Activated CD4-positive, alpha-beta T cell treated with anti-CD3 and anti-CD28 coated beads, Interleukin-2, Interleukin-6, amounts not matched to agents 100 ng/mL and 50 ng/mL, durations not matched to agents 16 hours and 8 hours (primary cell): ENCODE measurements at regions not wholly inside any gene's neighbourhood (a gene's known extent, or its start where the extent isn't known, plus 50 kb on each side); places are given as distances from the start of the nearest gene placed in this dataset.

ENCODE experiments used
- DNase-seq: peaks from one replicate; pipeline ENCODE4 v3.0.0-alpha.2; 2020

DNA sequence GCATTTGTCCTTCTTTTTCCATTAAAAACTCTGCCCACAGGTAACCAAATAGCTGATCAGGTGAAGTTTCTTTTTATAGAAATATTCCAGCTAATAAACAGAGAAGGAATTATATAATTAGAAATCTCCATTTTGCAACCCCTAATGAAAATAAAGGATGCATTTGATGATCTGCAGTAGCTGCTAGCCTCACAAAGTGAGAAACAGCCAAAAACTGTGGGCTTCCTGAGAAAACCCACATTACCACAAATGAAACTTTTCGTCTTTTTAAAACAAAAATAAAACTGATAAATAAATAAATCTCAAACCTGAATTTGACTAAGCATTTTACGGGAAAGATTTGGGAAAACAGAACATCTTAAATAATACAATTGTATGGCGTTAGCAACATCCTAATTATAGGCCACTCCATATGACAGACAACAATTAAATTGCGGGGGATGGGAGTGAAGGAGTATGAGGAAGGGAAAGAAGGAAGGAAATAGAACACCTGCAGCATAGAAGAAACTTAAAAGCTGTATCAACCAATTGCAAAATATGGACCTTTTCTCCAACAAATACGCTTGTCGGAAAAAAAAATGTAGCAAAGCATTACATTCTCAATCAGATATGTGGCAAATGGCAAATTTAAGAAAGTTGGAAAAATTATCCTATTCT lies 283.0 kb upstream of the ITGA1 start:
- DNase-seq: no peak

DNA sequence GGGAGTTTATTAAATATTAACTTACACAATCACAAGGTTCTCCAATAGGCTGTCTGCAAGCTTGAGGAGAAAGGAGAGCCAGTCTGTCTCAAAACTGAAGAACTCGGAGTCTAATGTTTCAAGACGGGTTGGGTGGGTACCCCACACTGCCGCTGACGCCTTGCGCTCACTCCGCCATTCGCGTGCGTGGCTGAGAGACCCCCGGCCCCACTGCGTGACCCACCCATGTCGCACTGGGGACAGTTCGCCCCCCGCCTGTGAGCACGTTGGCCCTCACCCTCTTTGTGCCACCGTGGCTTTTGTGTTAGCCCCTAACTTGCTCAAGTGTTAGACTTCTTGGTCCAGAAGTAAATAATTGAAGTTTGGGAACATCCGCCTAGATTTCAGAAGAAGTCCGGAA lies 270.0 kb upstream of the ITGA1 start:
- DNase-seq: no peak

DNA sequence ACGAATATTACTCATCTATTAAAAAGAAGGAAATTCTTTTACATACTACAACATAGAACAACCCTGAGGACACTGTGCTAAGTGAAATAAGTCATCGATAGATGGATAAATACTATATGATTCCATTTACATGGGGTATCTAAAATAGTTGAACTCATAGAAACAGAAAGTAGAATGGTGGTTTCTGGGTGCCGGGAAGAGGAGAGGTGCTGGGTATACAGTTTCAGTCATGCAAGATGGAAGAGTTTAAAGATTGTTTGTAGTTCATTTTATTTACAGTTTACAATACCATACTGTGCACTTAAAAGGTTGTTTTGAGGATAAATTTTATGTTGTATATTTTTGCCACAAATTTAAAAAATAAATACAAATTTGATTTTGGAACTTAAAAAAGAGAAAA lies 267.5 kb upstream of the ITGA1 start:
- no peak for DNase-seq

DNA sequence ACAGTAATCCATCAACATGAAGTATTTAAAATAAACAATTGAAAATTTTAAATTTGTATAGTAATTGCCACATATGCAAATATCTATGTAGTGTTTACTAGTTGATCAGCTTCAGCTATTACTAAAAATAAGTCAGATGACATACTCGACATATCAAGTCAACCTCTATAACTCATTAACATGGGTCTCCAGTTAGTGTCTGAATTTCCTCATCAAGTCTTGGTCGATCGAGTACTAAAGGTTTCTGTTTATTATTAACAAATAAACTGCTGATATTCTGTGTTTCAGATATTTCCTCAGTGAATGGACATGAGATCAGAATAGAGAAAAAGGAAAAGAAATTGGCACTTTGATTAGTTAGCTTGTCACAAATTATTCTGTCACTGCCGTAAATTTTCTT lies 266.5 kb upstream of the ITGA1 start:
- DNase-seq: no peak

DNA sequence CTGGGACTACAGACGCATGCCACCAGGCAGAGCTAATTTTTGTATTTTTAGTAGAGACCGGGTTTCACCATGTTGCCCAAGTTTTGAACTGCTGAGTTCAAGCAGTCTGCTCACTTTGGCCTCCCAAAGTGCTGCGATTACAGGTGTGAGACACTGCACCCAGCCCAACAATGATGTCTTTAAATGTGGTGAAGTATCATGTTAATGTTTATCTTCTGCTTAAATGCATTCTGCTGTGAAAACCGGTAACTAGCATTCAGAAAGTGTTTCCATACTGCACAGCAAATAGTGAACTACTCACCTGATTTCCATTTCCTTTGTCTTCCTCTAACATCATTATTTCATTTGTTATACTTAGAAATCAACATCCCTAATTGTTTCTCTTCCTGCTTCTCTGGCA lies 264.0 kb upstream of the ITGA1 start:
- DNase-seq: no peak

DNA sequence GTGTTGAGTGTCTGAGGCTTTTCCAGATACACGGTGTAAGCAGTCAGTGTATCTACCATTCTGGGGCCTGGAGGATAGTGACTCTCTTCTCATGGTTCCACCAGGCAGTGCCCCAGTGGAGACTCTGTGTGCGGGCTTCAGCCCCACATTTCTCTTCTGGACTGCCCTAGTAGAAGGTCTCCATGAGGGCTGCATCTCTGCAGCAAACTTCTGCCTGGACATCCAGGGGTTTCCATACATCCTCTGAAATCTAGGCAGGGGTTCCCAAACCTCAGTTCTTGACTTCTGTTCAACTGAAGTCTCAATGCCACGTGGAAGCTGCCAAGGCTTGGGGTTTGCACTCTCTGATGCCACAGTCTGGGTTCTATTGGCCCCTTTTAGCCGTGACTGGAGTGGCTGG lies 256.6 kb upstream of the ITGA1 start:
- DNase-seq: no peak

DNA sequence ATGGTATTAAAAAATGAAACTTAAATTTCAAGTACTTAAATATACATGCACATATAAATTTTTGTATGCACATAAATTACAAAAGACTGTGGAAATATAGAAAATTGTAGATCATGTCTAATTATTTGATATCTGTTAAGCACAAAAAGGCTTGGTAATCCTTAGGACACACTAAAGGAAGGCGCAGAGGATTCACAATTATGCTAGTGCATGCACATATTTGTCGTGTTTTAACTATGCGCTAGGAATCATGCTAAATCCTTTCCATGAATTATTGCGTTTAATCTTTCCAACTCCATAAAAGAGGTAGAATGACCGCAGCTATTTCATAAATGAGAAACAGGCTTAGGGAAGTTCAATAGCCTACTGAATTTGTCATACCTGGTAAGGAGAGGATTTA lies 244.1 kb upstream of the ITGA1 start:
- no peak for DNase-seq

DNA sequence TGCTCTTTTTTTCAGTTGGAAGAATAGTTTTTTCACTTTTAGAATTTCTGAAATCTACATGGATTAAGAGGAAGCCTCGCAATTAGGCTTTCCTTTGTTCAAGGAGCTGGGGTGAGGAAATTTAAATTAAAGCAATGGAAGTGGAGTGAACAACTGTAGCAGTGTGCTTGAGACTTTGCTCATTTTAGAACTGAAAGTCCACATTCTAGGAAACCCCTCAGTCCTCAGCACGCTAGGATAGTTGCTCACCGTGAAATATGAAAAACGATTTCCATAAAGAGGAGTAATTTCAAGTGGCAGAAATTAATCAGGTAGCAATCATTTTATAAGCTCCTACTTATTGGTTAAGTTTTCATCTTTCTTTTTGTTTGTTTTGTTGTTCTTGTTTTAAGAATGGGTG lies 243.0 kb upstream of the ITGA1 start:
- no peak for DNase-seq

DNA sequence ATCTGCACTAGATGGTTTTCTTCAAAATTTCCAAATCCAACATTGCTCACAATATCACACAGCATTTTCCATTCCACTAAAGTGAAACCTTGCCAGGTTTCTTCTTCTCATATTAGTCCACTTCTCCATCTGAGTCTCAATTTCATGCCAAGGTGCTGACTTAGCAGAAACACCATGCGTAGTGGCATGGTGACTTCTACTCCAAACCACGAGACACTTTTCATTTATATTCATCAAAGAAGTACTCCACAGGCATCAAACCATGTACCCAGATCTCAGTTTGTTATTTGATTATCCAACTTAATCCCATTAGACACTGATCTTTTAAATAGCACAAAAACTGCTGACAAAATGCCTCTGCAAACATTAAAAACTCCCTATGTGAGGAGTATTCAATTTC lies 233.4 kb upstream of the ITGA1 start:
- DNase-seq: no peak

DNA sequence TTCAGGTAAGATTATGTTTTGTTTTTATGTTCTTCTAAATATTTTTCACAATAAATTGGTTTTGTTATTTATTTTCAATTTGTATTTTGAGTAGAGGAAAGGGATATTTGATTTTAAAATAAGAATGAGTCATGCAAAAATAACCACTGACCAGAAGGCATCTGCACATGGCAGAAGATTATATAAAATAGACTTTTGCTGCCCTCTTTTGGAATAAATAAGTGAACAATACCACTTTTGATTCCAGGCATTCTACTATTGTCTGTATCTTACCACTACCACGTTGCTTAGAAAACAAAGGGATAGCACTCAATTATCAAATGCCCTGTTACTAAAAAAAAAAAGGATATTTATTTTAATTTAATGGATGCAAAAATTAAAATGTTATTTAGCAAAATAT lies 227.3 kb upstream of the ITGA1 start:
- DNase-seq: no peak

DNA sequence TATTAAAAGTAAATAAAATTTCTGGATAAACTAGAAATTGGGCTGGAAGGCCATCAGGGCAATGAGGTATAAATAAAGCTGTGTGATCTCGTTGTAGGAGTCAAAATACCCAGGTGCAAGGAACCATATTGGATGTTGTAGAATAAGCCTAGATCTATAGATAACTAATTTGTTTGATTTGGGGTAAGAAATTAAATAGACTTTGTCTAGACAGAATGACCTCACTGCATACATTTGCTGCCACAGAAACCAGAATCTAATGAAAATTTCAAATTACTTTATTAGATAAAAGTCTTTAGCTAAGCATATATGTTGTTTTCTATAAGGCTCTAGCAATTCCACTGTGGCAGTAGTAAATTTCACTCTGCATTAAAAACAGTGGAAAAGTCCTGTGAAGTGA lies 225.2 kb upstream of the ITGA1 start:
- no peak for DNase-seq

DNA sequence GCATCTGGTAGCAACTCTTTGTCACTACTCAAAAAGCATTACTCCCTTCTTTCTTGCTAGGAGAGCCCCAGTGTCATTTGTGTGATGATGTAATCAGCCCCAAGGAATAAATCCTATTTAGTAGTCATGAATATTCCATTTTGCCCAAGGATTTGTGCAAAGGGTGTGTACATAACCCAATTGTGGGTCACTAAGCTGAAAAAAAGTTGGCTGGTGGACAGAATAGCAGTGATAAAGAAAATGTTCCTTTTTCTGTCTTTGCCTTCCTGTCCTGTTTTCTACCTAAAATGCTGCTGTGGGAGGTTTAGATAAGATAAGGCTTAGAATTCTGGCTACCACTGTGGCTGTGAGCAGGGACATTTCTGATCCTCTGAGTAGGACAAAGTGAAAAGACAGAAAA lies 223.1 kb upstream of the ITGA1 start:
- DNase-seq: no peak

DNA sequence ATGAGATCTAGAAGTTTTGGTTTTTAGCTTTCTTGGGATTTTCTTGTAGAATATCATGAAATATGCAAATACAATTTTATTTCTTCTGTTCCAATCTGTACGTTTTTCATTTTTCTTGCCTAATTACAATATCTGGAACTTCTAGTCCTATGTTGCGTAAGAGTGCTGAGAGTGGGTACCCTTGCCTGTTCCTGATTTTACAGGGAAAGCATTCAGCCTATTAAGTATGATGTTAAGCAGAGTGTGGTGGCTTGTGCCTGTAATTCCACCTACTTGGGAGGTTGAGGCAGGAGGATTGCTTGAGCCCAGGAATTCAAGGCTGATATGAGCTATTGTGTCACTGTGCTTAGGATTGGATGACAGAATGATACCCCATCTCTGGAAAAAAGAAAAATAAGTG lies 210.2 kb upstream of the ITGA1 start:
- no peak for DNase-seq

DNA sequence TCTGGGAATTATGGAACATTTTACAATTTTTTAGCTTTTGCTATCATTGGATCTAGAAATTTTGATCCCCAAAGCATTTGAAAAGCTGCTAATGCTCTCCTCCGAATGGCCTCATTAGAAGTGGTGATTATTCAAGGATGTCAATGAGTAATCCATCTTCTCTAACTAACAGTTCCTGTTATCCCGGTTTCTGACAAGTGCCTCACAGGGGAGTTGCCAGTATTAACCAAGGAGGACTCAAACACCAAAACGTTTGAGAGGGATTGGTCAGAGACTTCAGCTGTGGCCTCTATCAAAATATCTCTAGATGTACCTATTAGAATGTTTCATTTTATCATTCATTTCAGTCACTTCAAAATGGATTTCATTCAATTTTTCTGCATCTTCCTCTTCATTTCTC lies 208.3 kb upstream of the ITGA1 start:
- no peak for DNase-seq

DNA sequence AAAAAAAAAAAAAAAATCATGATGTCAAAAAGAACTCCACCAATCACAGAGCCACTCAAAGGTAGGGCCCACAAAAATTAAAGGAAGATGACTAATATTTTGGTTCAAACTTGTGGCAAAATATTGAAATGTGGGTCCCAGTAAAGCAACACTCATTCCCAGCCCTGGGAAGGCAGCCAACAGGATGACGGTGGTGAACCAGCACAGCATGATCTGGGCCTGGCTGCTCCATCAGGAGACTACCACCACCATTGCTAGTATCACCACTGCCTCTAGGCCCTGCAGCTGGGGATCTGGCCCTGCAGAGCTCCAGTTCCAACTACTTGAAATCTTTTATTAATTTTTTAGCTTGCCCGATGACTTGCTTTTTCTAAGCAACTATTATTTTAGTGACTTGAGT lies 206.8 kb upstream of the ITGA1 start:
- no peak for DNase-seq

DNA sequence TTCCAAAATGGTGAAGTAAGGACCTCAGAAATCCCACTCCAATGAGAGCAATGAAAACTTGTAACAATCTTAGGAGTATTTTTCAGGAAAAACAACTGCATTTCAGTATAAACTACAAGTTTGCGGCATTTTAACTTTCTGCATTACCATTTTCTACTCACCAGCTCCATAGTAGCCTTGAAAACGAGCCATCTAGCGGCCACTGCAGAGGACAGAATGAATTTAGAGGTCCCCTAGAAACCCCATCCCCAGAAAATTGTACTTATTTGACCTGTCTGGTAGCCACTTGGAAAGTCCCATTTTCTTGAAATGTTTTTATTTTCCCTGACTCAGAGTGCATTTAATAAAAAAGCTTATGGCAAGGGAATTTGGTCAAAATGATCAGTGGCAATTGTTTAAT lies 205.4 kb upstream of the ITGA1 start:
- DNase-seq: no peak

DNA sequence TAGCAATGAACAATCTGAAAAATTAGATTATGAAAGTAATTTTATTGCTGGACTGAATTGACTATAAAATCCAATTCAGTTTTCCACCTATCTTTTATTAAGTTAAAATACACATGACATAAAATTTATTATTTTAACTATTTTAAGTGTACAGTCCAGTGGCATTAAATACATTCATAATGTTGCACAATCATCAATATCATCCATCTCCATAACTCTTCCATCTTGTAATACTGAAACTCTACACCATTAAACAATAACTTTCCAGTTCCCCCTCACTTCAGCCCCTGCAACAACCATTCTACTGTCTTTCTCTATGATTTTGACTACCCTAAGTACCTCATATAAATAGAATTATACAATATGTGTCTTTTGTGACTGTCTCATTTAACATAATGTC lies 200.6 kb upstream of the ITGA1 start:
- no peak for DNase-seq

DNA sequence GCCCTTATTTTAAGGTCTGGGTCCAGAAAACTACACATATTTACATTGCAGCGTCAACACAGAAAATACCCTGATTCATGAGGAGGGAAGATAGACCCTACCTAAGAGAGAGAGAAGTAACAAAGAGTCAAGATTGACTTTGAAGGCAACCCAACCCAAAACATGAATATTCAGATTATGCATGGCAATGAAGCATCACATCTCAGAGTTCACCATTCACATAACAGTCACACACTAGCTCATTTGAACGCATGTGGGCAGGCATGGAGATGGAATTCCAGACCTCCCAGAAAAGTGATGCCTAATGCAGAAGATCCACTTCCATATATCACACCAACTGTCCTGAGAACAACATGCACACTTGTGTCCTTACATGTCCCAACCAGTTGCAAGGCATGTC lies 190.1 kb upstream of the ITGA1 start:
- no peak for DNase-seq

DNA sequence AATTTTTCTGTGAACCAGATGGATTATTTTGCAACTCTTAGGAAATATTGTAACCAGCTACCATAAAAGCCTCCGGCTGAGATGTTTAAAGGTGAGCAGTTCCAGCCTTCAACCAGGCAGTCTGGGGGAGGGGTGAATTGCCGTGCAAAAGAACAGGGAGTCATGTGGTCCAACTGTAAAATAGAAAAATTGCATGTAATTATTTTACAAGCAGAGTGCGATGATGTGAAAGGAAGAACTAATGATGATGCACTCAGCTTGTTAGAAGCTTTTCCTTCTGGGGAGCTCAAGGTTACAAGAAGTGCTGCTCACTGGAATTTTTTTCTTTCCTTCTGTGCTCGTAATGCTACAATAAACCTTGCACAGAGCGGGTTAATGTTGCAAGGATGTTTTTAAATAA lies 188.7 kb upstream of the ITGA1 start:
- DNase-seq: no peak

DNA sequence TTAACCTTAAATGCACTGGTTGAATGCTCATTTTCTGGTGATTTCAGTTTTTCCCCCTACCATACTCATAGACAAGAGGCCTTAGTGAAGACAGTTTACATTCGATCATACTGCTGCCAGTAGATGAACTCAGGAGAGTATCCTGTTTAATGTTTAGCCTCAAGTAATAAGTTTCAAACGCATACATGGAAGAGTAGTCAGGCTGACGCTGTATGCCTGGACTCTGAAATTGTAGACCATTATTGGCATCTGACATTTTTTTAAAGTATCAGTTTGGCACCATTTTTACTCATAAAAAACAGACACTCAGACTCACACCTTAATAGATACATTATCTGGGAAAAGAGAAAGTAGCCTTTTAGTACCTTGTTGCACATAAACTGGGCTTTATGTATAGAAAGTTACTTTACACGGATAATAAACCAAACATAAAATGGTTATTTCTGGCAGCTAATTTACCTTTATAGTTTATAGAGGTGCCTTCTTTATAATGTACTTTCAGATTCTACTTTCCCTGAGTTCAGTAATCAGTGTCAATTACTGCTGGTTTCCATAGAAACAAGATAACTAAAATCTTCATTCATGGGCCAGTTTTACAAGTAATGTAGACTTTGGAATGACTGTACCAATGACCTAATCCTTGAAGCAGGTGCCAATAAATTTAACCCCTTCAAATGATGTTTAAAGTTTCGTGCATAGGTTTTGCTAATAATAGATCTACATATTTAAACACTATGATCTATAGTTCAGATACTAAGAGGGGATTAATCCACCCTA lies 183.8 kb upstream of the ITGA1 start:
- DNase-seq: no peak

DNA sequence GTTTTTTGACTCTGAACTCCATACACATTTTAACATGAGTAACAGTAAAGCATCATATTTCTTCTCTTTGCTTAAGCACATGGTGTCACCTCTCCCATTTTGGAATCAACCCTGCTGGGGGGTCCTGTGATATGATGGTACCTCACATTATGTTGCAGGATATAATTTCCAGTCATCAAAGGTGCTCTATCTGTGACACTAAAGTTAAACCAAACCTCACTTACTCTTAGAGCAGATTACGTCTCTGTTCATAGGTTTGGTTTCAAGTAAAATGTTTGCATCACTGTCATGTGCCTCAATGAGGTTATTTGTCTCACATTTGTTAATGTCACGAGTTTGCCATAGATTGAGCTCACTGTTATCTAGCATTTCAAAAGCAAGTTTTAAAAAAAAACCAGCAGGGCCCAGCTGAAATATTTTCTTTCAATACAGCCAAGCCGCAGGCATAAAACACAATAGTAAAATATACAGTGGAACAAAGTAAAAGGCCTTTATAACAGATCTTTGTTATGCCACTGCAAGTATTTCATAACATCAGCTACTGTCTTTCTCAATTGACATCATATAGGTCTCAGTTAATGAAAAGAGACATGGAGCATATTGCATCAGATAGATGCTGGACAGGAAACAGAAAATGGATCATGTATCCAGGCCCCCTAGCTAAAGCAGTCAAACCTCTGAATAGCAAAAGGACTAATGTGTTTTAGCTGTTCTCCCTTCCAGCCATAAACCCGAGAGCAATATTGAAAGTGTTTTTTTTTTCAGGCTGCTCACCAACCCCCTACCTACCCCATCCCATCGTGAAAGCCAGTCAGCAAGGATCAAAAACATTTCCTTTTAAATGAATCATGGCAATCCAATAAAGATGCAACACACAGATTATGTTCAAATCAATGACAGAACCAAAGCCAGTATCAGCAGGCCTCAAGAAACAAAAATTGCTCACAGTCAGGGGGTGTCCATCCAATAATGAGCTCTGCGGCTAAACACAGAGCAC lies 182.1 kb upstream of the ITGA1 start:
- no peak for DNase-seq

DNA sequence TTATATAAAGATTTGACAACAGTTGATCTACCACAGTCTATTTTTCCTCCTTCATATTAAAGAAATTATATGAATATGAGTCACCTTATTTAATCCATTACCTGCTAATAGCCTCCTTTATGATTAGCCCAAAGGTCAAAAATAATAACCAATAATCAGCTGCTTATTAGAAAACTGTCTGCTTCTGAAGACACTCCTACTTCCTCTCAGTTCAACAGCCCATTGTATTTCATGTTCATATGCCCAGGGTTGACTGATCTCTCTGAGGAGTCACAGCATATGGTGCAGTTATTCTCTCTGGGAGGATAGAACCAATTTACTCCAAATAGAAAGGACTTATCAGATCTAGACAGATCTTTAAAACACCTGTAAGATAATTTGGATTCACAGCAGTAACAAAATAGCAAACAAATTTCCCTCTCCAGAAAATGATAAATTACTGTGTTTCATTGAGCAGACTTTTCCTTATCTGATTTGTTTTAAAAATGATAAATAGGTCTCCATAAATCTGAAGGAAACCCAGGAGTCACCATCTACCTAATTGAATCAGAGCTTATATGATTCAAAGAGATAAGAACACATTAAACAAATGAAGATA lies 180.4 kb upstream of the ITGA1 start:
- DNase-seq: no peak

DNA sequence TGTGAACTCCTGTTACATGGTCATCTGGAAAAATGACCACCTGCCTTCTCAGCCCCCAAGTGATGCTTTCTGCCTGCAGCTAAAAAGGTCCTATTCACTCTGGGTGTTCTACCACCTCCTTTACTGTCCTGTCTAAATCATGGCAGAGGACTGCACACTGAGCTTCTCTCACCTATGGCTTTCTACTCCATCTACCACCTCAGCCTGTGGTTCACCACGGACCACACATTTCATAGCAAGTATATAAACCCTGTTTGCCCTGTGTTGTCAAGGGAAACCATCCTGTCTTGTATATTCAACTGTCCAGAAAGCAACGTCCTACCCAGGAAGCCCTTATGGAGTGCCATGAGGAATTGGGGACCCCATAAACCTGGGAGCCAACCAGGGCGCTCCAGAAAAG lies 167.4 kb upstream of the ITGA1 start:
- no peak for DNase-seq
